GM19239 (cell line): ENCODE measurements at regions not wholly inside any gene's neighbourhood (a gene's known extent, or its start where the extent isn't known, plus 50 kb on each side); places are given as distances from the start of the nearest gene placed in this dataset.

ENCODE experiments used
- DNase-seq: peaks from one replicate; pipeline ENCODE4 v3.0.0; 2011; ENCODE audit warnings: low spot score; ENCODE audit not compliant: insufficient read length
- FAIRE-seq: peaks from 2 replicates; lab custom pipeline; 2011; peaks lifted over from hg19 to GRCh38; lab: Jason Lieb, UNC

- FAIRE-seq (peak; percentile 23), DNase-seq (no peak)
These were observed 335.5 kb upstream of the CBLB start for GRCh38 chr3:106204160-106204868.

- no peak for DNase-seq
- peak; percentile 97 for FAIRE-seq
These were observed 337.3 kb upstream of the CBLB start for GRCh38 chr3:106206146-106206545.

- peak; percentile 23 for FAIRE-seq
- DNase-seq: no peak
These were observed 337.8 kb upstream of the CBLB start for GRCh38 chr3:106206613-106207012.

- no peak for FAIRE-seq
- no peak for DNase-seq
These were observed 339.4 kb upstream of the CBLB start for GRCh38 chr3:106208251-106208650.

GRCh38 chr3:106208967-106209366 is 340.2 kb upstream of the CBLB start:
- FAIRE-seq (peak; percentile 33), DNase-seq (no peak)

- FAIRE-seq: no peak
These were observed 340.7 kb upstream of the CBLB start for GRCh38 chr3:106209482-106209881.

GRCh38 chr3:106210923-106211322 is 342.1 kb upstream of the CBLB start:
- no peak for DNase-seq

More at GRCh38 chr3:106209482-106209881, 340.7 kb upstream of the CBLB start:
- no peak for DNase-seq

GRCh38 chr3:106212665-106213222 is 343.9 kb upstream of the CBLB start:
- FAIRE-seq: peak; percentile 77
- no peak for DNase-seq

More at GRCh38 chr3:106210923-106211322, 342.1 kb upstream of the CBLB start:
- FAIRE-seq: peak; percentile 21

- FAIRE-seq: no peak
- DNase-seq: no peak
These were observed 345.1 kb upstream of the CBLB start for GRCh38 chr3:106213954-106214353.

GRCh38 chr3:106214641-106215040 is 345.8 kb upstream of the CBLB start:
- no peak for DNase-seq
- peak; percentile 8 for FAIRE-seq

GRCh38 chr3:106215047-106215446 is 346.2 kb upstream of the CBLB start:
- FAIRE-seq (no peak), DNase-seq (no peak)

GRCh38 chr3:106217745-106218144 is 348.9 kb upstream of the CBLB start:
- FAIRE-seq (no peak), DNase-seq (no peak)

- FAIRE-seq (no peak), DNase-seq (no peak)
These were observed 358.3 kb upstream of the CBLB start for GRCh38 chr3:106227068-106227467.

- no peak for DNase-seq
- peak; percentile 31 for FAIRE-seq
These were observed 359.5 kb upstream of the CBLB start for GRCh38 chr3:106228271-106228670.

GRCh38 chr3:106229495-106230278 is 360.9 kb upstream of the CBLB start:
- FAIRE-seq: peak; percentile 71
- no peak for DNase-seq

GRCh38 chr3:106231086-106231485 is 362.3 kb upstream of the CBLB start:
- no peak for DNase-seq
- FAIRE-seq: no peak

GRCh38 chr3:106232956-106233355 is 364.1 kb upstream of the CBLB start:
- FAIRE-seq: no peak

GRCh38 chr3:106239195-106239697 is 370.4 kb upstream of the CBLB start:
- FAIRE-seq (peak; percentile 8), DNase-seq (no peak)

More at GRCh38 chr3:106232956-106233355, 364.1 kb upstream of the CBLB start:
- no peak for DNase-seq

- FAIRE-seq: no peak
- no peak for DNase-seq
These were observed 372.8 kb upstream of the CBLB start for GRCh38 chr3:106241593-106241992.

GRCh38 chr3:106242781-106243180 is 374.0 kb upstream of the CBLB start:
- DNase-seq (no peak), FAIRE-seq (peak; percentile 91)

GRCh38 chr3:106245400-106245799 is 376.6 kb upstream of the CBLB start:
- no peak for DNase-seq
- FAIRE-seq: no peak
